Middle frontal gyrus (tissue), 1 donor: ENCODE measurements at regions not wholly inside any gene's neighbourhood (a gene's known extent, or its start where the extent isn't known, plus 50 kb on each side); places are given as distances from the start of the nearest gene placed in this dataset.

Experiments
- DNase-seq: peaks from one replicate; pipeline ENCODE4 v3.0.0-alpha.2; 2015; ENCODE audit warnings: low spot score; ENCODE audit errors: extremely low spot score

DNA sequence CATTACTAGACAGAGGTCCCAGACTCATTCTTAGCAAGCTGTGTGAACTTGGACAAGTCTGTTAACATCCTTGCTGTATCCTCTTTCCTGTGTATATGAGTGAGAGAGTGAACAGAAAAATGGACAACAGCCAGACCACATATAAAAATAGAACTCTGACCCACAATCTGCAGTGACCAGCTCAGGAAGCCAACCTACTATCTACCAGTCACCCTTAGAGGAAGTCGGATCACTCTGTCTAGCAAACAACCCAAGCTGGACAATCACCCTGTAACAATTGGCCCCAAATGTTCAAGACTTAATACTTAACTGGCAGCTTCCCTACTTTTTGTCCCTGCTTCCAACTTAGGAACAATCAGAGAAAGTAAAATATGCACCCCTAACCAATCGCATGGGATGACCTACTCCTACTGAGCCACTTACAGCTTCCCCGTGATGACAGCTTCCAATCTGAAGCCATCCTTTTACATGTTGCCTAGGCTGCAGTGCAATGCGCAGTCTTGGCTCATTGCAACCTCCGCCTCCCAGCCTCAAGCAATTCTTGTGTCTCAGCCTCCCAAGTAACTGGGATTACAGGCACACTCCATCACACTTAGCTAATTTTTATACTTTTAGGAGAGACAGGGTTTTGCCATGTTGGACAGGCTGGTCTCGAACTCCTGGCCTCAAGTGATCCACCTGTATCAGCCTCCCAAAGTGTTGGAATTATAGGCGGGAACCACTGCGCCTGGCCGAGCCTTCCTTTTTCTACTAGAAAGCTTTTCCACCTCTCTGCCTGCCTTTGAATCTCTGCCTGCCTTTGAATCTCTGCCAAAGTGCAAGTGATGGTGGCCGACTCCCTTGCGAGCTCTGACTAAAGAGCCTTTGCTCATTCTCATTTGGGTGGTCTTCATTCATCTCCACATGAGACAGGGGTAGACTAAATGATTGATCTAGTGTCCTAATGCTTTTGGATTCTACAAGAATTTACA, 158.3 kb upstream of the NDUFV2 start:
- DNase-seq = no peak

DNA sequence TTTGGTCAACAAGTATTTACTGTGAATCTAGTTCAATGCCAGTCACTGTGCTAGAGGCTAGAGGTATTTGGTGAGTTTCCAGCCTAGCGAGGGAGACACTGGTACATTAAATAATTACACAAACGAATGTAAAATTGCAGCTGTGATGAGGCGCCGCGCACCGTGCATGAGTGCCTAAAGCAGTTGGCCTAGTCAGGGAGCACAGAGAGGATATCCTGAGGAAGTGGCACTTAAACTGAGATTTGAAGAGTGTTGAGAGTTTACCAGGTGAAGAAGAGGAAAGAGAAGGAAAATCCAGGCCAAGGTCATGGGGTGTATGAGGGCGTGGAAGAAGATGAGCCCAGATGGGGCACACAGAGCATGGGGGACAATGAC, 157.6 kb upstream of the NDUFV2 start:
- no peak for DNase-seq

DNA sequence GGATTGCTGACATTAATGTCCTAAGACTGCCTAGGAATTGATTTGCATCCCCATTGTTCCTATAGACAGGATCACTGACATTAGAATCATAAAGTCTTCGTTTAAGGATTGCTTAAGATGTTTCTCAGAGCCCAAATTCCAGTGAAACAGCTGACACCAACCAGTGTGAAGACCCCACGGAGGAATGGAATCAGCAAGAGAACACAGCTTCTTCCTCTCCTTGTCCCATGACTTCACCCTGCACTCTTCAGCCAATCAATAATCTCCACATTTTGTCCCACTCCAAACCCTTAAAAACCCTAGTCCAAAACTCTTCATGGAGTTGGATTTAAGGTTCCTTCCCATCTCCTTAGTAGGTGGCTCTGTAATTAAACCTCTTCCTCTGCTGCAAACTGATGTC, 157.0 kb upstream of the NDUFV2 start:
- DNase-seq = no peak

- no peak for DNase-seq
Observed at GRCh38 chr18:8946066-8946838, 156.2 kb upstream of the NDUFV2 start.

DNA sequence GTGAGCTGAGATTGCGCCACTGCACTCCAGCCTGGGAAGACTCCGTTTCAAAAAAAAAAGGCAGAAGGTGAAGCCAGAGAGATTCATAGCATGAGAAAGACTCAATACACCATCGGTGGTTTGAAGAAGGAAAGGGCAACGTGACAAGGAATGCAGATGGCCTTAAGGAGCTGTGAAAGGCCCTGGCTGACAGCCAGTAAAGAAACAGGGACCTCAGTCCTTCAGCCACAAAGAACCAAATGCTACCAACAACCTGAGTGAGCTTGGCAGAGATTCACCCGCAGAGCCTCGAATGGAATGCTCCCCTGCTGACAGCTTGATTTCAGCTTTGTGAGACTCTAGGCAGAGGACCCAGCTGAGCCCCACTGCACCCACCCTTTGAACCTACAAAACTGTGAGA, 154.9 kb upstream of the NDUFV2 start:
- no peak for DNase-seq

GRCh38 chr18:8948011-8948410, 154.5 kb upstream of the NDUFV2 start:
- DNase-seq = no peak

GRCh38 chr18:8948471-8949149, 153.9 kb upstream of the NDUFV2 start:
- peak; percentile 37 for DNase-seq

- no peak for DNase-seq
Observed at GRCh38 chr18:8949206-8949605, 153.3 kb upstream of the NDUFV2 start.

- DNase-seq = no peak
Observed at GRCh38 chr18:8951491-8951890, 151.0 kb upstream of the NDUFV2 start.

DNA sequence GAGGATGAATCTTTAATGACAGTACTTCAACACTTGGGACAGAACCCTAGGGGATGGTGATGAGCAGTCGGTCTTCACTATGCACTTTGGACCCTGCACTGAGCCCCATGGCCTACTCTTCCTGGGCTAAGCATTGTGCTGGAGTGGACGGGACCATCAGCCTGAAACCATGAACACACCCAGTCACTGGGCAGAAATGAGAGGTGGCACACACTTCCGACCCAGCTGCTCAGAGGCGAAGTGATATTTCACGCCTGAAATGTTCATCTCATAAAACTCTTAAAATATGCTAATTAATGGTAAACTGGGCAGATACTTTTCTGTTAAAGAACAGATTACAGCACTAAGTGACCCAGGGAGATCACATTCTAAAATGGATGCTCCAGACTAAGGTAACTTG, 150.3 kb upstream of the NDUFV2 start:
- DNase-seq = no peak

- DNase-seq = no peak
Observed at GRCh38 chr18:8952769-8953760, 149.4 kb upstream of the NDUFV2 start.

DNA sequence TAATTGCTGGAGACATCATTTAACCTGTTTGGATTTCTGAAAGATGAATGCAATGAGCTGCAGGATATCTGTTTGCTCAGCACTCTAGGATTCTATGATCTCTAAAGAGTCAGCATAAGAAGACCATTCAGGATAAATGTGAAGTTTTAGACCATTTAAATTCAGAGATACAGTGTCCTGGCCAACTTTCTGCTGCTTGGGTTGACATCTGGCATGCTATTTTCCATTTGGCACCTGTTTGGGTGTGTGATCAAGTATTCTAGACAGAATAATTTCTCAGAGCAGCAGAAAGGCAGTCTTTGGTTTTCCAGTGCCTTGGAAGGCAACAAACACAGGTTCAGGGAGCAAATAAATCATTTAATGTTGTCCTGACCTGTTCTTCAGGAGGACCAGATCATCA, 144.8 kb upstream of the NDUFV2 start:
- DNase-seq = no peak

DNA sequence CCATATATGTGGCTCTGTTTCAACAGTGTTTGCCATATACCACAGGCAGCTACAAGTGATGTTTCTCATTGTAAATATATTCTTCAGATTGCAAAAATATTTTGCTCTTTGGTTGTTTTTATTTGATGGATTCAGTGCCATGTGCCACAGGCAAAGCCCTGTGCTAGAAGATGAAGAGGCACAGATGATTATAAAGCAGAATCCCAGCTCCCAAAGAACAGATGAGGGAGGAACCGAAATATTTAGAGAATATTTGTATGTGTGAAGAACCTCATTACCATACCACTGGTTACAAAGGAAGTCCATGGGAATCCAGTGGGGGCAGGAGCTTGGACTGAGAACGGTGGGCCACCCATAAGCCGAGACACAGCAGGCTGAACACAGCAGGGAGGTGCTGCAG, 143.8 kb upstream of the NDUFV2 start:
- DNase-seq = no peak

GRCh38 chr18:8959551-8960135, 142.9 kb upstream of the NDUFV2 start:
- DNase-seq = no peak

GRCh38 chr18:8960740-8961657, 141.5 kb upstream of the NDUFV2 start:
- no peak for DNase-seq

DNA sequence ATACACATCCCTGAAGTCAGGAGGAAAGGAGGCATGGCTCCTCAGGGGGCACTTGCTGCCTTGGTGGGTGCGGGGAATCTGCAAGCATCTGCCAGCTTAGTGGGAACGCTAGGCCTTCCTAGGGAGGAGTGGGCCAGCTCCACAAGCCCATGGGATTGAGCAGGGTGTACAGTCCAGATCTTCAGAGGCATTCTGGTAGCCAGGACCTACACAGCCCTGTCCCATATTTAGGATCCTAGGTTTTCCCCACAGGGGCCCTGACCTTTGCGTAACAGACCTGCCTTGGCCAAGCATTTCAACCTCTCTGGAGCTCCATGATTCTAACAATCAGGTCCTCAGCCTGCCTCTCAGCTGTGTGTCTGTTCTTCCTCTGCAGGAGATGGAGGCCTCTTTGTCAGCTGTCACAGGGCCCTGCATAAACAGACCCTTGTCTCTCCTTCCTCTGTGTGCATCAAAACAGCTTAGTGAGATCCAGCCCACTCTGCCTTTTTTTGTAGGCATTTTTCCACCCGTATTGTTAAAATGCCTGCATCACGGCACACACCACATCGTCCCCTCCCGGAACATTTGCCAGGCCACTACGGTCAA, 140.2 kb upstream of the NDUFV2 start:
- DNase-seq = no peak

DNA sequence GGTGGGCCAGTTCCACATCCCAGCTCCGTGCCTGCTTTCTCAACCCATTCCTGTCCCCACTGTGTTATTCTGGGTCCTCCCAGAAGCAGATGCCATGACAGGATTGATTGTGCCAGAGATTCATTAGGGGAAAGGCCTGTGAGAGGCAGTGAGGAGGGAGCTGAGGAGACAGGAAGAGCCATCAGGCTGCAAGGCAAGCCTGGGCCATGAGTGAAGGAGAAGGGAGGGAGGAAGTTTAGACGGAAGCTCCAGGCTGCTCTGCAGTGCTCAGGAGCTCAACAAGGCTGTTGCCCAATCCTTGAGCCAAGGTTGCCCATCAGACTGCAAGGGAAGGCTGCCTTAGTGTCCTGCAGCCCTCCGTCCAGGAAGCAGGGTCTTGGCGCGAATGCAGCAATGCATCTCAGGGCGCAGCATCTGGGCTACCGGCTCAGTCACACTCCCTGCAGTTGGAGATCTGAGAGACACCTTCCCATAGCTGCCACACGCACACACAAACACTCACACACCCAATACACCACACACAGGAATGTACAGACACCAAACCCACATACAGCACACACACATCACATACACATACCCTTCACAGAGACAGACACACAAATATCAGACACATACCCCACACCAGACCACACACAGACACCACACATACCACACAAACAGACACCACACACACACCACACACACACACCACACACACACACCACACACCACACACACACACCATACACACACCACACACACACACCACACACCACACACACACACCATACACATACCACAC, 139.5 kb upstream of the NDUFV2 start:
- DNase-seq = no peak

DNA sequence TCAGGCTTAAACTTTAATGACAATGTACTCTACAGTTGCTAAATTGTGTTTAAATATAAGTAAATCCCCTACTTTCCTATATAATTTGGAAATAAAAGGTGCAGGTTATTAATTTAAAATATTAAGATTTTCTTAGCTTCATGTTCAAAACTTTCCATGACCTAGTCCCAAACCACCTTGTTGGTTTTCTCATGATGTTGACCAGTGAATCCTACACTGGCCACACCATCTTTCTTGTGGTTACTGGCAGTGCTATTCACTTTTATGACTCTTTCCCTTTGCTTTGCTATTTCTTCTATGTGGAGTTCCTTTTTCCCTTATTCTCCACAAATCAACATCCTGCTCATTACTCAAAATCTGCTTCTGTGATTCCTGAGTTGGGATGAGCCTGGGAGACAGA, 138.6 kb upstream of the NDUFV2 start:
- DNase-seq = no peak
